ENCODE measurements at regions not wholly inside any gene's neighbourhood (a gene's known extent, or its start where the extent isn't known, plus 50 kb on each side); places are given as distances from the start of the nearest gene placed in this dataset.
"Not testable (repeated sequence)": the region's sequence is repeated elsewhere in the genome, so short reads cannot be mapped to it uniquely, and the experiment has no call there.

GRCh38 chr12:88945051-88945732, 364.9 kb upstream of the KITLG start:
- no peak for DNase-seq (ENCODE audit: low spot score)

GRCh38 chr12:88944397-88944796, 364.1 kb upstream of the KITLG start:
- no peak for DNase-seq (ENCODE audit: low spot score)

GRCh38 chr12:88940854-88941253, 360.6 kb upstream of the KITLG start:
- no peak for DNase-seq (ENCODE audit: low spot score)

GRCh38 chr12:88935856-88936255, 355.6 kb upstream of the KITLG start:
- no peak for DNase-seq (ENCODE audit: low spot score)

- DNase-seq (ENCODE audit: low spot score): no peak
Measured at GRCh38 chr12:88934163-88934747, 354.0 kb upstream of the KITLG start.

DNA sequence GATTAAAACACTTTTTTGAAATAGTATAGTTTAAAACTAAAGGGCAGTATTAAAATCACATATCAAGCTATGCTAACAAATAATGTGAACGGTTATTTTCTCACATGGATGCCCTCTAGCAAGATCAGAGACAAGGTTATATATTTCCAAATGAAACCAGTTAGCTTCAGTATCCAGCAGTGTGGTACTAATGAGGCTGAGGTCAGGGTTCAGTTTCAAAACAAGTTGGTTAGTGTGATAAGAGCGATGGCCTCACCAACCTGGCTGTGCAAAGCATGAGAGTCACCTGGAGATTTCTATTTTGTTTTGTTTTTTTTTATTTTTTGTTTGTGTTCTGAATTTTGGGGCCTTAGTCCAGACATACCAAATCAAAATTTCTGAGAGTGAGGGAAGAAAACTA, 352.2 kb upstream of the KITLG start:
- DNase-seq (ENCODE audit: low spot score): no peak

GRCh38 chr12:88931598-88931997, 351.3 kb upstream of the KITLG start:
- DNase-seq (ENCODE audit: low spot score): no peak

- DNase-seq (ENCODE audit: low spot score): no peak
Measured at GRCh38 chr12:88925454-88925853, 345.2 kb upstream of the KITLG start.

DNA sequence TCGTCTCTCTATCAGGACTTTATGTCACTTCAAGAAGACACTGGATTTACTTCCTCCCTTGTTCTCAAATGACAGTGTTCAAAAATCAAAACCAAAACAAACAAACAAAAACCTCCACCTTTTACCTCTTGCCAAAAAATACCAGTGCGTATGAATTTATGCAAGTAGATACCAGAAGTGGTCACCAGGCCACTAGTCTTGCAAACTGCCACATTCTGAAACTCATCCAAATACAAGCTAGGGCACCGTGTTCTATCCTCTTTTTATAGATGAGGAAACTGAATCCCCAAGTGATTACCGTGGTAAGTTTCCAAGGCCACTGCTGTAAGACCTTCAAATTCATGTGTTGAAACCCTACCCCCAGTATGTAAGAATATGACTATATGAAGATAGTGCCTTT, 343.9 kb upstream of the KITLG start:
- no peak for DNase-seq (ENCODE audit: low spot score)

- no peak for DNase-seq (ENCODE audit: low spot score)
Measured at GRCh38 chr12:88923631-88924030, 343.4 kb upstream of the KITLG start.

DNA sequence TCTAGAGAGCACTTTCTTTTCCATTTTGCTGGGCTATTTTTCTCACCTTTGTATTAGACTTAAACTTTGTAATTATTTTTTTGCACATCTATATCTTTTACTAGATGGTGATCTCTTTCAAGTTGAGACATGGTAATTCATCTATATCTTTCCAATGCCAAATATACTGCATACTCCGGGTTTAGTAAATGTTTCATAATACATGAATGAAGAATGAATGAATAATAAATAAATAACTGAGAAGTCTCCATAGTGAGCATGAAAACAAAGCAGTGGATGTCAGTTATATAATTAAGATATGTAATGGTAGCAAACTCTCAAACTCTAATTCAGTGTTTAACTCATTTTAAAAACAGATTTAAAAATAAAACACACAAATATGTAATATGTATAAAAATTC, 342.5 kb upstream of the KITLG start:
- DNase-seq (ENCODE audit: low spot score): no peak

- no peak for DNase-seq (ENCODE audit: low spot score)
Measured at GRCh38 chr12:88921890-88922532, 341.7 kb upstream of the KITLG start.

GRCh38 chr12:88921434-88921833, 341.2 kb upstream of the KITLG start:
- no peak for DNase-seq (ENCODE audit: low spot score)

GRCh38 chr12:88918161-88918560, 337.9 kb upstream of the KITLG start:
- no peak for DNase-seq (ENCODE audit: low spot score)

GRCh38 chr12:88914967-88915366, 334.7 kb upstream of the KITLG start:
- DNase-seq (ENCODE audit: low spot score): no peak

- no peak for DNase-seq (ENCODE audit: low spot score)
Measured at GRCh38 chr12:88909510-88909909, 329.2 kb upstream of the KITLG start.

GRCh38 chr12:88908345-88908744, 328.1 kb upstream of the KITLG start:
- no peak for DNase-seq (ENCODE audit: low spot score)

DNA sequence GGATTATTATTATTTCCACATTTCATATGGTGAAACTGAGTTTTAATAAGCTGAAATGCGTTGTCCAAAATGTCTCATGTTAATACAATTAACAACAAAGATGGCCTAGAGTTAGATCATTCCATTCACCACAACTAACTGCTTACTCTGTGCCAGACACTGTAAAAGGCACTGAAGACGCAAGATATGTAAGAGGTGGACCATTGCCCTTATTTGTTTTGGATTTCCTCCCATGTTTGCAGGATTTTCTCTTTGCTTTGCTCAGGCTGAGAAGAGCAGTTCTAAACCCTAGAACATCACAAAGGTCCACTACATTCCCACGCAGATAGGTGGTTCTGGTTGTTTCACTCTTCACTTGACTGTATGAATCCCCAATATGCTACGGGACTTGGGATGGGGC, 324.4 kb upstream of the KITLG start:
- no peak for DNase-seq (ENCODE audit: low spot score)

- DNase-seq (ENCODE audit: low spot score): no peak
Measured at GRCh38 chr12:88903333-88903732, 323.1 kb upstream of the KITLG start.

- no peak for DNase-seq (ENCODE audit: low spot score)
Measured at GRCh38 chr12:88897723-88898122, 317.5 kb upstream of the KITLG start.

- DNase-seq (ENCODE audit: low spot score): no peak
Measured at GRCh38 chr12:88896958-88897357, 316.7 kb upstream of the KITLG start.

DNA sequence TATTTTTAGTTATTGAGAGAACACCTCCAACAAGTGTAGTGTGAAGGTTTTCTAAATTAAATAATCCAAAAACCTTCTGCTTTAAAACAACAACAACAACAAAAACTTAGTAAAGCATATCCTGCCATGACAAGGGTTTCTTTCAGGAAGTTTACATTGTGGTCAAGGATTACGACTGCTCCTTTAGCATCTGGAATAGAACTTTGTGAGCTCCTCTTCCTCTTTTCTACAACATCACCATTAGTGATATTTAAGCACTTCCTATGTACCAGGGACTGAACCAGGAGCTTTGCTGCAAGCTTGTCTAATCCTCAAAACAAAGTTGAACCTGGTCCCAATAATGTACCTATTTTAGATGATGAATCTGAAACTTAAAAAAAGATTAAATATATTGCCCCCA, 315.4 kb upstream of the KITLG start:
- DNase-seq (ENCODE audit: low spot score): no peak

DNA sequence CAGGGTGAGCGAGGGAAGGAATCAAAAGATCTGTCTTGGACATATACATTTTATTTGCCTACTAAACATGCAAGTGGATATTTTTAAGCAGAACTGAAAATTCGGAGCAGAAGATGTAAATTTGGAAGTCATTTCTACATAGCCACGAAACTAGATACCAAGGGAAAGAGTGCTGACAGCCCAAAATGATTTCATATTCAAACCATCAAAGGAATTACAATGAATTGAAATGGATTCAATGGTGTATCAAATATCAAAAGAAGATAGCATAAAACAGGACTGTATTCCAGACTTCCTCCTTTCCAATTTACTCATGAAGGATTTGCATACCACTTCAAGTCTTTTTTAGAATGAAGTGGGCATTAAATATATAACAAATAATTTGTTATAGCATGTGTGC, 313.5 kb upstream of the KITLG start:
- DNase-seq (ENCODE audit: low spot score): no peak

DNA sequence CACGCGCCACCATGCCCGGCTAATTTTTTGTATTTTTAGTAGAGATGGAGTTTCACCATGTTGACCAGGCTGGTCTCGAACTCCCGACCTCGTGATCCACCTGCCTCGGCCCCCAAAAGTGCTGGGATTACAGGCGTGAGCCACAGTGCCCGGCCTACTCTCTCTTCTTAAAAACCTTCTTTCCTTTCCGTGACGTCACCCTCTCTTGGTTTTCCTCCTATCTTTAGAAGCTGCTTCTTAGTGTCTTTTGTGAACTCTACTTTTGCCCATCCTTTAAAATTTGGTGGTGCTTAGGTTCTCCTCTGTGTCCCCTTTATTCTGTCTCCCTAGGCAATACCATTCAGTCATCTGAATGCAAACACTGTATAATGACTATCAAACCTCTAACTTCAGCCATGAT, 311.2 kb upstream of the KITLG start:
- DNase-seq (ENCODE audit: low spot score): not testable (repeated sequence)
